ENCODE measurements at regions not wholly inside any gene's neighbourhood (a gene's known extent, or its start where the extent isn't known, plus 50 kb on each side); places are given as distances from the start of the nearest gene placed in this dataset.

DNA sequence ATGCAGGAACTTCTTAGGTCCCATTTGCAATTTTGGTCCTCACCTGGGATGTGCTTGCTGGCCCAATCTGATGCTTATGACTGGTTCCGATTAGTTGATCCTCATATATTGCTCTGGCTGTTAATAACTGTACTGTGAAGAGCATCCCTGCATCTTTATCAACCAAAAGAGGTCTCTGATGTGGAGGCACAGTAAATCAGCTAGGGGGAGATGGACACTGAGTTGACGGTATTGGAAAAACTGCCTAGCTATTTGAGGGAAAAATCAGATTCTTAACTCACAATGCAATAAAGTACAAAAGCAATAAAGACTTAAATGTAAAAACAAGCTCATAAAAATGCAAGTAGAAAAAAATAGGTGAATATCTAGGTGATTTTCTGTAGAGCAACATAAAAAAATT, 188.0 kb upstream of the TCF4 start:
- TF ChIP-seq, protein P1, sequence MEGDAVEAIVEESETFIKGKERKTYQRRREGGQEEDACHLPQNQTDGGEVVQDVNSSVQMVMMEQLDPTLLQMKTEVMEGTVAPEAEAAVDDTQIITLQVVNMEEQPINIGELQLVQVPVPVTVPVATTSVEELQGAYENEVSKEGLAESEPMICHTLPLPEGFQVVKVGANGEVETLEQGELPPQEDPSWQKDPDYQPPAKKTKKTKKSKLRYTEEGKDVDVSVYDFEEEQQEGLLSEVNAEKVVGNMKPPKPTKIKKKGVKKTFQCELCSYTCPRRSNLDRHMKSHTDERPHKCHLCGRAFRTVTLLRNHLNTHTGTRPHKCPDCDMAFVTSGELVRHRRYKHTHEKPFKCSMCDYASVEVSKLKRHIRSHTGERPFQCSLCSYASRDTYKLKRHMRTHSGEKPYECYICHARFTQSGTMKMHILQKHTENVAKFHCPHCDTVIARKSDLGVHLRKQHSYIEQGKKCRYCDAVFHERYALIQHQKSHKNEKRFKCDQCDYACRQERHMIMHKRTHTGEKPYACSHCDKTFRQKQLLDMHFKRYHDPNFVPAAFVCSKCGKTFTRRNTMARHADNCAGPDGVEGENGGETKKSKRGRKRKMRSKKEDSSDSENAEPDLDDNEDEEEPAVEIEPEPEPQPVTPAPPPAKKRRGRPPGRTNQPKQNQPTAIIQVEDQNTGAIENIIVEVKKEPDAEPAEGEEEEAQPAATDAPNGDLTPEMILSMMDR (IDR thresholded peaks at IDR 0.05) = peak in 2 of 3 experiments; percentile 7 to 12
- TF ChIP-seq POLR2A (IDR thresholded peaks at IDR 0.05; ENCODE audit: low read depth) = no peak
